Right lobe of liver (tissue), 6 donors: ENCODE measurements at regions not wholly inside any gene's neighbourhood (a gene's known extent, or its start where the extent isn't known, plus 50 kb on each side); places are given as distances from the start of the nearest gene placed in this dataset.
A peak's percentile ranks its signal among the peaks of the same experiment; 100 is the strongest.

Source experiments
- ATAC-seq, 4 donors: fragments of 200-7000 bp; cut with Tn5 transposase; one replicate each; pipeline ENCODE4 v1.9.1; 2020; ENCODE audit warnings: mild to moderate bottlenecking in 4 of 4, moderate library complexity in 4 of 4
- DNase-seq, 3 donors: peaks; one replicate each; pipeline ENCODE4 v3.0.0-alpha.2; 2020
- H3K27ac ChIP-seq, 3 donors: fragments of 200-600 bp; one replicate each; pipeline ENCODE4 v1.8.0; 2022
- H3K27me3 ChIP-seq, 2 donors: fragments of 200-600 bp; one replicate each; pipeline ENCODE4 v1.8.0; 2022
- H3K36me3 ChIP-seq, 4 donors: fragments of 200-600 bp; sonication (generic) in 1 of 4; one replicate each; pipeline versions ENCODE4 v1.5.1 to v1.8.0; 2017 to 2022; ENCODE audit warnings: control low read depth in 1 of 4
- H3K4me1 ChIP-seq, 4 donors: fragments of 200-600 bp; sonication (generic) in 1 of 4; one replicate each; pipeline versions ENCODE4 v1.5.1 to v1.8.0; 2017 to 2022; ENCODE audit warnings: control low read depth in 1 of 4
- H3K4me3 ChIP-seq, 3 donors: fragments of 200-600 bp; one replicate each; pipeline ENCODE4 v1.8.0; 2022
- H3K9me3 ChIP-seq, 4 donors: fragments of 200-600 bp; sonication (generic) in 1 of 4; one replicate each; pipeline versions ENCODE4 v1.5.1 to v1.8.0; 2017 to 2022; ENCODE audit warnings: control low read depth in 1 of 4
- POLR2A ChIP-seq: fragments of 450-650 bp; IDR thresholded peaks from one replicate; pipeline ENCODE4 v1.6.1; 2017; ENCODE audit warnings: antibody characterized with exemption, mild to moderate bottlenecking
- WGBS: methylation state at CpG from one replicate; pipeline ENCODE4 v1.1.6; 2018; ENCODE audit warnings: low coverage, low lambda C conversion rate; ENCODE audit not compliant: insufficient coverage; ENCODE audit errors: missing lambda C conversion rate; 5-methylcytosine and 5-hydroxymethylcytosine counted together
- intact Hi-C, 2 donors: fragments of 100-400 bp; cut with DNase I; formaldehyde crosslinking; loops; one replicate each; pipeline versions ENCODE4 v1.11.2 to v1.14.1; 2022
- TF ChIP-seq, protein P1 (sequence below), 4 donors: fragments of 200-600 bp in 3 of 4; fragments of 450-650 bp in 1 of 4; IDR thresholded peaks; one replicate each; pipeline versions ENCODE4 v1.5.1 to v1.8.0; 2016 to 2022; ENCODE audit warnings: antibody characterized with exemption in 4 of 4, mild to moderate bottlenecking in 2 of 4
- donor health status: DM: no; HTN: yes; CAD: no.
- donor health status: DM: no; HTN: no; CAD: no.
- donor health status: DM: no; HTN: no; CAD: no.
- donor health status: DM: no; HTN: yes; CAD: no.
- donor health status: DM: no; HTN: yes; CAD: no.

DNA sequence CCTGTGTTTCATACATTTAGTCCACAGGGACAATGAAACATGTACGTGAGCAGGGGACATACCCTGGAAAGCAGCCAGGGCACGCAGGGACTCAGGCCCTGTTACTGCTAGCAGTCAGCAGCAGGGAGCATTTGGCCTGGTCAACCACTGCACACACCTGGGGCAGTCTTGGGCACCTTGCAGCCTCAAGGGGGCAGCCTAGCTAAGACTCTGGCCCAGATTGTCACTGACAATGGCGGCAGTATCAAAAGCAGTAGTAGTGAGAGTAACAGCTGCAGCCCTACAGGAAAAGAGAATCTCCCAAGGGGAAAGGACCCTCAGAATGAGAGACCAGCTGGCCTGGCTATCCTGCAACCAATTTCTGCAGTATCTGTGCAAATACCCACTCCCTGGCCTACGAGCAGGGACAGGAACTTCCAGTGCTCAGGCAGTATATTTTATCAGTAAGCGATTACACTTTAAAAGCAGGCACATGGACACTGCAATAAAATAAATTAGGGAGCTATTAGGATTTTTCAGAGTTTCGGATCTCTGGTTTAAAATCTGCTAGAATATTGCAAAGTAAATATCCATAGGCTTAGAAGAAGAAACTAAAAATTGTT lies 475.6 kb downstream of the LTN1 start:
- peaks cover 0 to 2% (median 0%) of the 10 kb centered on the region in 4 donors for H3K4me1 ChIP-seq
- no peaks in the 10 kb centered on the region for H3K9me3 ChIP-seq
- H3K4me3 ChIP-seq, result no peak overlapping the region
- peak; percentile 54 to 79 (median 77) for DNase-seq
- H3K36me3 ChIP-seq, result no peaks in the 10 kb centered on the region
- no peak overlapping the region for H3K27ac ChIP-seq
- WGBS, result 87% methylated on average over 2 of the region's 6 CpGs
- no peak for TF ChIP-seq POLR2A
- TF ChIP-seq, protein P1, sequence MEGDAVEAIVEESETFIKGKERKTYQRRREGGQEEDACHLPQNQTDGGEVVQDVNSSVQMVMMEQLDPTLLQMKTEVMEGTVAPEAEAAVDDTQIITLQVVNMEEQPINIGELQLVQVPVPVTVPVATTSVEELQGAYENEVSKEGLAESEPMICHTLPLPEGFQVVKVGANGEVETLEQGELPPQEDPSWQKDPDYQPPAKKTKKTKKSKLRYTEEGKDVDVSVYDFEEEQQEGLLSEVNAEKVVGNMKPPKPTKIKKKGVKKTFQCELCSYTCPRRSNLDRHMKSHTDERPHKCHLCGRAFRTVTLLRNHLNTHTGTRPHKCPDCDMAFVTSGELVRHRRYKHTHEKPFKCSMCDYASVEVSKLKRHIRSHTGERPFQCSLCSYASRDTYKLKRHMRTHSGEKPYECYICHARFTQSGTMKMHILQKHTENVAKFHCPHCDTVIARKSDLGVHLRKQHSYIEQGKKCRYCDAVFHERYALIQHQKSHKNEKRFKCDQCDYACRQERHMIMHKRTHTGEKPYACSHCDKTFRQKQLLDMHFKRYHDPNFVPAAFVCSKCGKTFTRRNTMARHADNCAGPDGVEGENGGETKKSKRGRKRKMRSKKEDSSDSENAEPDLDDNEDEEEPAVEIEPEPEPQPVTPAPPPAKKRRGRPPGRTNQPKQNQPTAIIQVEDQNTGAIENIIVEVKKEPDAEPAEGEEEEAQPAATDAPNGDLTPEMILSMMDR (IDR thresholded peaks at IDR 0.05), result peak; percentile 40 to 83 (median 54)
- intact Hi-C loops, result no loop called here
- peak; percentile 91 to 99 (median 98) for ATAC-seq
- H3K27me3 ChIP-seq, result no peaks in the 10 kb centered on the region

DNA sequence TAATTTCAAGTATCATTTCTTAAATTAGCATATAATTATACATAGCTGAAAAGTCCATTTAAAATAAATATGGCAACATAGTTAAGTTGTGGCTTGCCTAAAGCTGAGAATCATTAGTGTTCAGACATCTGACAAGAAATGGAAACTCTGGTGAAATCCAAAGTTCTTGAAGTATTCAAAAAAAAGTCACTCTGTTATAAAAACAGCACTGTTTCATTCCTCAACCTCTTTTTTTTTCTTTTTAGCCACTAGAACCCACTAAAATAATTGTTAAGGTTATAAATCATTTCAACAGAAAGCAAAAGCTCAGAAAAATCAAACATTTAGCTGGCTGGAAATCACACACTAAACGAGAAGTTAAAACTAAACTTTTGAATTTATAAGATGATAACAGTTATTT lies 476.7 kb downstream of the LTN1 start:
- 59% methylated on average over 1 of the region's 1 CpG for WGBS
- no peaks in the 10 kb centered on the region for H3K4me1 ChIP-seq
- H3K4me3 ChIP-seq, result no peak overlapping the region
- H3K36me3 ChIP-seq, result no peaks in the 10 kb centered on the region
- no peaks in the 10 kb centered on the region for H3K9me3 ChIP-seq
- DNase-seq (no peak), ATAC-seq (no peak)
- no peaks in the 10 kb centered on the region for H3K27me3 ChIP-seq
- intact Hi-C loops, result no loop called here
- no peak overlapping the region for H3K27ac ChIP-seq
- no peak for TF ChIP-seq POLR2A
- TF ChIP-seq, protein P1 (IDR thresholded peaks at IDR 0.05), result no peak

DNA sequence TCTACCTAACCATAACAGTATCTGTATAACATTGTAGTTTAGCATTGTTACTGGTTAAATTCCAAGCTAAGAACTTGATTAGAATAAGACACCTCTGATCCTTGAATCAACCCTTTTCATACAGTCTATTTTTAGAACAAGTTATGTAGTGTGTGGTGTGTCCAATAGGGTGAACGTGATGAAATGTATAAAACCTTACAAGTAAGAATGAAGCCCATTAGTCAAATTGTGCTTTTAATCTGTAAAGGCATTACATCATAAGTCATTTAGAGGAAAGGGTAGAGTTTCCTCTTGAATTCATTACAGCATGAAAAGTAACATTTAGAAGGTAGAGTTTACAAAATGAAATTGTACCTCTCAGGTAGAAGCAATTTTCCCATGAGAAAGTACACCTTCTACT lies 479.2 kb downstream of the LTN1 start:
- no peak overlapping the region for H3K4me3 ChIP-seq
- no peak for DNase-seq
- intact Hi-C loops, result no loop called here
- no peak for ATAC-seq
- H3K27ac ChIP-seq, result no peak overlapping the region
- H3K27me3 ChIP-seq, result no peaks in the 10 kb centered on the region
- no peak for TF ChIP-seq POLR2A
- TF ChIP-seq, protein P1 (IDR thresholded peaks at IDR 0.05), result no peak
- H3K36me3 ChIP-seq, result no peaks in the 10 kb centered on the region
- H3K4me1 ChIP-seq, result no peaks in the 10 kb centered on the region
- no peaks in the 10 kb centered on the region for H3K9me3 ChIP-seq
- WGBS, result 29% methylated on average over 1 of the region's 1 CpG

DNA sequence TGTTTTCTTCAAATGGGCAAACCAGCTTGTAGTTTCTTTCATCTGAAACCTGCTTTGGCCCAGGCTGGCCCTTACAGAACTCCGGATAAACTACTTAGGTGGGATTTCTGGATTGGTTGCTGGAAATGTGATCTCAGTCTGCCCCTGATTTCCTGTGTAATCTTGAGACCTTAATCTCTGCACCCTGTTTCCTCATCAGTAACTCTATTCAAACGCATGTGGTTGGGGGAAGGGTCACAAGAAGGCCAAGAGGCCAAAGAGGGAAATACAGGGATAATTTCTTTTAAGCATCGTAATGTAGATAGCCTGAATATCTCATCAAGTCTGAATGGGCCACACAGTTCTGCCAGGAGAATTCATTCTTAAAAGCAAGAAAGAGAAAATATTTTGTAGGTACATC lies 483.6 kb downstream of the LTN1 start:
- Histone ChIP-seq H3K27ac (no peak overlapping the region), H3K36me3 (no peaks in the 10 kb centered on the region), H3K4me3 (no peak overlapping the region), H3K4me1 (no peaks in the 10 kb centered on the region), H3K27me3 (no peaks in the 10 kb centered on the region), H3K9me3 (no peaks in the 10 kb centered on the region)
- intact Hi-C loops, result no loop called here
- WGBS, result 56% methylated on average over 3 of the region's 3 CpGs
- no peak for ATAC-seq
- no peak for DNase-seq
- TF ChIP-seq, protein P1 (IDR thresholded peaks at IDR 0.05), result no peak
- TF ChIP-seq POLR2A, result no peak

DNA sequence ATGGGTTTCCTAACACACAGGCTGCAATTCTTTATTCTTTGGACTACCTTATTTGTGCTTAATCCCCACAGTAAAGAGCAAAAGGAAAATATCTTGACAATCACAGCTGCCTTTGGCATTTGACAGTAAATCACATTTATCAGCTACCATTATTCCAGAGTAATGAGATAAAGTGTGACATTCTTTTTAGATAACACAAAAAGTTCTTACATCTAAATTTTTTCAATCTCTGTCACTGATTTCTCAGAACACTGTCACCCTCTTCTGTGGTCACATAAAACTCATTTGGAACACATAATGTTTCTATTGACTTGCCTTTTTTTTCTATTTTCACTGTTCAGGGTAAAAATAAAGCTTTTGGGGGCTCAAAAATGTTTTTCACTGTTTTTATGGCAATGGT lies 484.6 kb downstream of the LTN1 start:
- Histone ChIP-seq H3K27ac (no peak overlapping the region), H3K9me3 (no peaks in the 10 kb centered on the region), H3K4me3 (no peak overlapping the region), H3K36me3 (no peaks in the 10 kb centered on the region), H3K4me1 (no peaks in the 10 kb centered on the region), H3K27me3 (no peaks in the 10 kb centered on the region)
- no peak for TF ChIP-seq POLR2A
- TF ChIP-seq, protein P1 (IDR thresholded peaks at IDR 0.05), result no peak
- DNase-seq (no peak), ATAC-seq (no peak)
- intact Hi-C loops, result no loop called here
